Tibial nerve (tissue), 4 donors: ENCODE measurements at regions not wholly inside any gene's neighbourhood (a gene's known extent, or its start where the extent isn't known, plus 50 kb on each side); places are given as distances from the start of the nearest gene placed in this dataset.

Experiments
- DNase-seq, 2 donors: peaks; one replicate each; pipeline ENCODE4 v3.0.0-alpha.2; 2019; ENCODE audit warnings: low spot score in 2 of 2
- H3K27ac ChIP-seq, 4 donors: fragments of 200-600 bp; sonication (generic) in 3 of 4; one replicate each; pipeline ENCODE4 v1.5.1; 2017 to 2019; ENCODE audit warnings: mild to moderate bottlenecking in 1 of 4
- H3K27me3 ChIP-seq, 2 donors: fragments of 200-600 bp; sonication (generic) in 1 of 2; one replicate each; pipeline versions ENCODE4 v1.5.1 to v1.6.0; 2017 to 2019
- H3K36me3 ChIP-seq, 3 donors: fragments of 200-600 bp; sonication (generic); one replicate each; pipeline ENCODE4 v1.5.1; 2018 to 2019
- H3K4me1 ChIP-seq, 4 donors: fragments of 200-600 bp; sonication (generic) in 3 of 4; one replicate each; pipeline ENCODE4 v1.5.1; 2017 to 2019
- H3K4me3 ChIP-seq, 4 donors: fragments of 200-600 bp; sonication (generic) in 3 of 4; one replicate each; pipeline ENCODE4 v1.5.1; 2017 to 2019; ENCODE audit warnings: mild to moderate bottlenecking in 1 of 4, moderate library complexity in 1 of 4
- H3K9me3 ChIP-seq, 4 donors: fragments of 200-600 bp; sonication (generic) in 3 of 4; one replicate each; pipeline ENCODE4 v1.5.1; 2017 to 2019
- CTCF ChIP-seq, 5 experiments: fragments of 200-600 bp in 3 of 5; fragments of 450-650 bp in 2 of 5; sonication (generic) in 3 of 5; IDR thresholded peaks; one replicate each; pipeline ENCODE4 v1.5.1; 2016 to 2019; ENCODE audit warnings: antibody characterized with exemption in 5 of 5, mild to moderate bottlenecking in 3 of 5, moderate library complexity in 2 of 5
- EP300 ChIP-seq, 2 donors: sonication (generic); formaldehyde crosslinking; IDR thresholded peaks; one replicate each; pipeline ENCODE4 v1.6.1; 2017; ENCODE audit warnings: antibody characterized with exemption in 2 of 2, mild to moderate bottlenecking in 1 of 2
- POLR2A ChIP-seq, 2 donors: fragments of 450-650 bp; IDR thresholded peaks; one replicate each; pipeline ENCODE4 v1.6.1; 2017; ENCODE audit warnings: antibody characterized with exemption in 2 of 2, mild to moderate bottlenecking in 2 of 2, moderate library complexity in 2 of 2
- WGBS, 2 donors: methylation state at CpG; one replicate each; pipeline ENCODE4 v1.1.5; 2018; 5-methylcytosine and 5-hydroxymethylcytosine counted together

- DNase-seq, result no peak
- H3K27me3 ChIP-seq, result no peaks in the 10 kb centered on the region
- no peaks in the 10 kb centered on the region for H3K4me1 ChIP-seq
- no peak for TF ChIP-seq CTCF (IDR thresholded peaks at IDR 0.05)
- TF ChIP-seq EP300 (IDR thresholded peaks at IDR 0.05), result no peak
- no peak for TF ChIP-seq POLR2A (IDR thresholded peaks at IDR 0.05)
- WGBS, 2 donors, result 86 to 88% methylated on average over 3 of the region's 3 CpGs
- H3K27ac ChIP-seq, result no peak overlapping the region
- H3K4me3 ChIP-seq, result no peak overlapping the region
- no peaks in the 10 kb centered on the region for H3K36me3 ChIP-seq
- peaks cover 0 to 6% (median 0%) of the 10 kb centered on the region in 4 donors for H3K9me3 ChIP-seq
Measured at GRCh38 chr13:103199380-103200088, 133.3 kb upstream of the SLC10A2 start.

DNA sequence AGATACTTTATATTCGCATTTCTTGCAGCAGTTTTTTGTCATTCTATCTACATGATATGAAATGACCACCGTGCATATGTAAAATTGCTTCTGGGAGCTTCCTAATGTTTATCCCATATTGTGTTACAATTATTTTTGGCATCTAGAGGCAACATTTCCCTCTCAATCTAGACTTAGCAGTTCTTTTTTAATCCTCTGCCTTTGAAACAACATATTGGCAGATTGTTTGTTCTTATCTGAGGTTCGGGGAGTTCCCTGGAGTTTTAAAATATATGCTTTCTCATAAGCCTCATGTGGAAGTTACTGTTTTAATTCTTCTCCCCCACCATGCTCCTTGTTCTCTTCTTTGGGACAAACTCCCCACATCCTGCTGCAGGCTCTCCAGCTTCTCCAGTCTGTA, 130.1 kb upstream of the SLC10A2 start:
- no peaks in the 10 kb centered on the region for H3K4me1 ChIP-seq
- TF ChIP-seq POLR2A (IDR thresholded peaks at IDR 0.05) (no peak), CTCF (IDR thresholded peaks at IDR 0.05) (no peak), EP300 (IDR thresholded peaks at IDR 0.05) (no peak)
- H3K9me3 ChIP-seq, result peaks cover 0 to 6% (median 0%) of the 10 kb centered on the region in 4 donors
- no peak overlapping the region for H3K27ac ChIP-seq
- WGBS, 2 donors, result 48 to 53% methylated on average over 3 of the region's 3 CpGs
- no peaks in the 10 kb centered on the region for H3K27me3 ChIP-seq
- H3K4me3 ChIP-seq, result no peak overlapping the region
- DNase-seq, result no peak
- H3K36me3 ChIP-seq, result no peaks in the 10 kb centered on the region

DNA sequence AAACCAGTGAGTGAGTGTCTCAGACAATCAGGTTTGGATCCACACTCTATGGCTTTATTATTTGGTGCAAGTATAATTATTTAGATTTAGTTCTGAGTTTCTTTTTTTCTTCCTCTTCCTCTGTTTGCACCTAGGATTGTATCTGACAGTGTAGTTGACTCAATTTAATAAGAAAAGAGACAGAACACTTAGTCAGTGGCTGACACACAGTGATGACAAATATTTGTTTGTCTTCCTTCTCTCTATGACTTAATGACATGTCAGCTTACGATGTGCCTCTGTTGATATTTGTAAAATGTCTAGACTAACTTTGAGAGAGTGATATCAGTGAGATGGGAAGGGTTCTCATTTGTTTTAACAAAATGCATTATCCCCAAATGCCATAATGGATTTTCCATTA, 129.5 kb upstream of the SLC10A2 start:
- Histone ChIP-seq H3K36me3 (no peaks in the 10 kb centered on the region), H3K27me3 (no peaks in the 10 kb centered on the region), H3K9me3 (peaks cover 0 to 6% (median 0%) of the 10 kb centered on the region in 4 donors), H3K4me3 (no peak overlapping the region), H3K4me1 (no peaks in the 10 kb centered on the region), H3K27ac (no peak overlapping the region)
- TF ChIP-seq CTCF (IDR thresholded peaks at IDR 0.05) (no peak), POLR2A (IDR thresholded peaks at IDR 0.05) (no peak), EP300 (IDR thresholded peaks at IDR 0.05) (no peak)
- no peak for DNase-seq
- 28 to 32% methylated on average over 1 of the region's 1 CpG for WGBS, 2 donors

DNA sequence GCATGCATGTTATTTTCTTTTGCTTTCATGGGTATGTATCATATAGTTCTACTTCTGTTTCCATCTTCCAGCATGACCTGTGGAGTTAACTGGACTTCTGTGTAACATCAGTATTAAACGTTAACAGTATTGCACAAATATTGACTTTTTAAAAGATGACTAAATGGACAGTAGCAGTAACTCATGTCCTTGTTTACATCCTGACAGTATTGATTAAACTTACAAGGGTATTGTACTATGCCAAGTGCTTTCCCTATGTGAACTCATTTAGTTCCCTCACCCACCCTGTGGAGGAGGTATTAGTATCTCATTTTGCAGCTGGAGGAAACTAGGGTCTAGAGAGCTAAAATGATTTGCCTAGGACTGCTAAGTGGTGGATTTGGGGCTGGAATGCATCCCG, 128.7 kb upstream of the SLC10A2 start:
- H3K4me1 ChIP-seq, result no peaks in the 10 kb centered on the region
- peaks cover 0 to 6% (median 0%) of the 10 kb centered on the region in 4 donors for H3K9me3 ChIP-seq
- H3K27me3 ChIP-seq, result no peaks in the 10 kb centered on the region
- WGBS, 2 donors, result 69 to 72% methylated on average over 2 of the region's 2 CpGs
- no peak overlapping the region for H3K27ac ChIP-seq
- H3K36me3 ChIP-seq, result no peaks in the 10 kb centered on the region
- no peak for DNase-seq
- TF ChIP-seq CTCF (IDR thresholded peaks at IDR 0.05), result no peak
- no peak for TF ChIP-seq EP300 (IDR thresholded peaks at IDR 0.05)
- TF ChIP-seq POLR2A (IDR thresholded peaks at IDR 0.05), result no peak
- no peak overlapping the region for H3K4me3 ChIP-seq

DNA sequence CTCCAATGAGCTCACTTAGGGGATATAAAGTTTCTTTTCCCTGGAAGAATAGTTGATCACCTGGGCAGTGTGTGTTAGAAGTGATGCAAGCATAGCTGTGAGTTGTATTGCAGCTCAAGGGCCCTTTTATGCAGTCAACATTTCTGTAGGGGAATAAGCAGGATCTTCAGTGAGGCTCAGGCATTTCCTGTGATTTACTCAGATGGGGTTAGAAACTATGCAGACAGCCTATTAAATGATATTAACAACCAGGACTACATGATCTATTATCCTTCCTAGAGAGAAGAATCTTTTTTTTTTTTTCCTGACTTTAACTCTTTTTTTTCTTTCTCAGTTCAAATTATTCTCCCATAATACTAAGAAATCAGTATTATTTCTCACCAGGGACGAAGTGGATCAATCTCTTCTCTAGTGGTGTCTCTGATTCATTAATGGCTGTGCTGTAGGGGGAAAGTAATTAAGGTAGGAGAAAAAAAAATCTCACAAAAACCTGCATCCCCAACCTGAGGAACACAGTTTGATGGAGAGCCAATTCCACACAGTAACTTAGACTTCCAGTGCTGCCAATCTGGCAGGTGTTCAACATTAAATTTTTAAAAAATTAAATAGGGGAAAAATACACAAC, 126.4 kb upstream of the SLC10A2 start:
- Histone ChIP-seq H3K4me1 (no peaks in the 10 kb centered on the region), H3K4me3 (no peak overlapping the region), H3K27me3 (no peaks in the 10 kb centered on the region), H3K36me3 (no peaks in the 10 kb centered on the region), H3K27ac (no peak overlapping the region), H3K9me3 (no peaks in the 10 kb centered on the region)
- TF ChIP-seq POLR2A (IDR thresholded peaks at IDR 0.05), result no peak
- TF ChIP-seq CTCF (IDR thresholded peaks at IDR 0.05), result no peak
- no peak for TF ChIP-seq EP300 (IDR thresholded peaks at IDR 0.05)
- DNase-seq, result no peak
- 85 to 94% methylated on average over 1 of the region's 1 CpG for WGBS, 2 donors
